NCI-H2196 treated with DMSO at 0.1 percent for 48 hours (cell line): ENCODE measurements at regions not wholly inside any gene's neighbourhood (a gene's known extent, or its start where the extent isn't known, plus 50 kb on each side); places are given as distances from the start of the nearest gene placed in this dataset.

ENCODE experiments used
- DNase-seq: peaks from one replicate; lab custom pipeline; 2025; ENCODE audit not compliant: unreplicated experiment; lab: John Stamatoyannopoulos, UW

- no peak for DNase-seq
Measured at GRCh38 chr13:64283926-64284325, 2868.3 kb upstream of the PCDH20 start.

GRCh38 chr13:64278493-64278892, 2862.8 kb upstream of the PCDH20 start:
- no peak for DNase-seq

GRCh38 chr13:64277097-64277496, 2861.4 kb upstream of the PCDH20 start:
- no peak for DNase-seq

GRCh38 chr13:64276232-64276631, 2860.6 kb upstream of the PCDH20 start:
- no peak for DNase-seq

- DNase-seq, result no peak
Measured at GRCh38 chr13:64274481-64275217, 2859.0 kb upstream of the PCDH20 start.

GRCh38 chr13:64273780-64274179, 2858.1 kb upstream of the PCDH20 start:
- DNase-seq, result no peak

- DNase-seq, result no peak
Measured at GRCh38 chr13:64272681-64273080, 2857.0 kb upstream of the PCDH20 start.

GRCh38 chr13:64266024-64266423, 2850.4 kb upstream of the PCDH20 start:
- DNase-seq, result no peak

GRCh38 chr13:64263285-64263684, 2847.6 kb upstream of the PCDH20 start:
- DNase-seq, result no peak

GRCh38 chr13:64256751-64257150, 2841.1 kb upstream of the PCDH20 start:
- no peak for DNase-seq

GRCh38 chr13:64255988-64256387, 2840.3 kb upstream of the PCDH20 start:
- DNase-seq, result no peak

GRCh38 chr13:64248371-64249065, 2832.9 kb upstream of the PCDH20 start:
- DNase-seq, result no peak

GRCh38 chr13:64239372-64239771, 2823.7 kb upstream of the PCDH20 start:
- DNase-seq, result no peak

GRCh38 chr13:64234255-64234654, 2818.6 kb upstream of the PCDH20 start:
- no peak for DNase-seq

- no peak for DNase-seq
Measured at GRCh38 chr13:64223016-64223415, 2807.4 kb upstream of the PCDH20 start.

GRCh38 chr13:64206430-64207225, 2791.0 kb upstream of the PCDH20 start:
- no peak for DNase-seq

- no peak for DNase-seq
Measured at GRCh38 chr13:64202517-64202916, 2786.9 kb upstream of the PCDH20 start.

- DNase-seq, result no peak
Measured at GRCh38 chr13:64197232-64197631, 2781.6 kb upstream of the PCDH20 start.

- no peak for DNase-seq
Measured at GRCh38 chr13:64186503-64187250, 2771.0 kb upstream of the PCDH20 start.

GRCh38 chr13:64186071-64186470, 2770.4 kb upstream of the PCDH20 start:
- no peak for DNase-seq

GRCh38 chr13:64180756-64181155, 2765.1 kb upstream of the PCDH20 start:
- DNase-seq, result no peak
